Left ventricle myocardium inferior (tissue), 1 donor: ENCODE measurements at regions not wholly inside any gene's neighbourhood (a gene's known extent, or its start where the extent isn't known, plus 50 kb on each side); places are given as distances from the start of the nearest gene placed in this dataset.

ENCODE experiments used
- DNase-seq: peaks from one replicate; pipeline ENCODE4 v3.0.0-alpha.2; 2020
- H3K27ac ChIP-seq: fragments of 200-600 bp; replicated peaks from 2 replicates; pipeline ENCODE4 v1.8.0; 2021
- H3K27me3 ChIP-seq: fragments of 200-600 bp; 2 replicates; pipeline ENCODE4 v1.8.0; 2021; ENCODE audit warnings: low read depth
- H3K36me3 ChIP-seq: fragments of 200-600 bp; 2 replicates; pipeline ENCODE4 v1.8.0; 2021
- H3K4me1 ChIP-seq: fragments of 200-600 bp; 2 replicates; pipeline ENCODE4 v1.8.0; 2021
- H3K4me3 ChIP-seq: fragments of 200-600 bp; 2 replicates; pipeline ENCODE4 v1.8.0; 2021; ENCODE audit warnings: mild to moderate bottlenecking, moderate library complexity
- H3K9me3 ChIP-seq: fragments of 200-600 bp; replicated peaks from 2 replicates; pipeline ENCODE4 v1.8.0; 2021
- intact Hi-C: fragments of 100-400 bp; cut with micrococcal nuclease; formaldehyde crosslinking; loops from one replicate; pipeline ENCODE4 v1.11.0; 2022
- TF ChIP-seq, protein P1 (sequence below): fragments of 200-600 bp; IDR thresholded peaks from 2 replicates; pipeline ENCODE4 v1.8.0; 2021; ENCODE audit warnings: antibody characterized with exemption, mild to moderate bottlenecking, borderline replicate concordance
- donor health status: DM: no; HTN: yes; CAD: no; lungs with severe emphysema.

- peaks cover 27% of the 10 kb centered on the region for H3K9me3 ChIP-seq
- H3K27me3 ChIP-seq = no peaks in the 10 kb centered on the region
- no peaks in the 10 kb centered on the region for H3K4me1 ChIP-seq
- TF ChIP-seq, protein P1, sequence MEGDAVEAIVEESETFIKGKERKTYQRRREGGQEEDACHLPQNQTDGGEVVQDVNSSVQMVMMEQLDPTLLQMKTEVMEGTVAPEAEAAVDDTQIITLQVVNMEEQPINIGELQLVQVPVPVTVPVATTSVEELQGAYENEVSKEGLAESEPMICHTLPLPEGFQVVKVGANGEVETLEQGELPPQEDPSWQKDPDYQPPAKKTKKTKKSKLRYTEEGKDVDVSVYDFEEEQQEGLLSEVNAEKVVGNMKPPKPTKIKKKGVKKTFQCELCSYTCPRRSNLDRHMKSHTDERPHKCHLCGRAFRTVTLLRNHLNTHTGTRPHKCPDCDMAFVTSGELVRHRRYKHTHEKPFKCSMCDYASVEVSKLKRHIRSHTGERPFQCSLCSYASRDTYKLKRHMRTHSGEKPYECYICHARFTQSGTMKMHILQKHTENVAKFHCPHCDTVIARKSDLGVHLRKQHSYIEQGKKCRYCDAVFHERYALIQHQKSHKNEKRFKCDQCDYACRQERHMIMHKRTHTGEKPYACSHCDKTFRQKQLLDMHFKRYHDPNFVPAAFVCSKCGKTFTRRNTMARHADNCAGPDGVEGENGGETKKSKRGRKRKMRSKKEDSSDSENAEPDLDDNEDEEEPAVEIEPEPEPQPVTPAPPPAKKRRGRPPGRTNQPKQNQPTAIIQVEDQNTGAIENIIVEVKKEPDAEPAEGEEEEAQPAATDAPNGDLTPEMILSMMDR = no peak
- no peak overlapping the region for H3K27ac ChIP-seq
- H3K36me3 ChIP-seq = no peaks in the 10 kb centered on the region
- intact Hi-C loops = no loop called here
- no peak overlapping the region for H3K4me3 ChIP-seq
- no peak for DNase-seq
These were observed 573.4 kb upstream of the IGFBP3 start for GRCh38 chr7:46494441-46494840.

GRCh38 chr7:46494028-46494427 lies 573.0 kb upstream of the IGFBP3 start:
- intact Hi-C loops = no loop called here
- DNase-seq = no peak
- TF ChIP-seq, protein P1 = no peak
- H3K4me1 ChIP-seq = no peaks in the 10 kb centered on the region
- no peaks in the 10 kb centered on the region for H3K27me3 ChIP-seq
- H3K36me3 ChIP-seq = no peaks in the 10 kb centered on the region
- H3K4me3 ChIP-seq = no peak overlapping the region
- no peak overlapping the region for H3K27ac ChIP-seq
- H3K9me3 ChIP-seq = peaks cover 23% of the 10 kb centered on the region

GRCh38 chr7:46493196-46493595 lies 572.1 kb upstream of the IGFBP3 start:
- H3K27me3 ChIP-seq = no peaks in the 10 kb centered on the region
- DNase-seq = no peak
- no peak overlapping the region for H3K4me3 ChIP-seq
- intact Hi-C loops = no loop called here
- H3K9me3 ChIP-seq = peaks cover 14% of the 10 kb centered on the region
- TF ChIP-seq, protein P1 = peak; percentile 16
- no peaks in the 10 kb centered on the region for H3K36me3 ChIP-seq
- H3K27ac ChIP-seq = no peak overlapping the region
- no peaks in the 10 kb centered on the region for H3K4me1 ChIP-seq

- DNase-seq = no peak
- no peaks in the 10 kb centered on the region for H3K4me1 ChIP-seq
- intact Hi-C loops = no loop called here
- H3K27me3 ChIP-seq = no peaks in the 10 kb centered on the region
- H3K9me3 ChIP-seq = peaks cover 12% of the 10 kb centered on the region
- no peaks in the 10 kb centered on the region for H3K36me3 ChIP-seq
- H3K27ac ChIP-seq = no peak overlapping the region
- TF ChIP-seq, protein P1 = no peak
- no peak overlapping the region for H3K4me3 ChIP-seq
These were observed 571.4 kb upstream of the IGFBP3 start for GRCh38 chr7:46492466-46492865.

DNA sequence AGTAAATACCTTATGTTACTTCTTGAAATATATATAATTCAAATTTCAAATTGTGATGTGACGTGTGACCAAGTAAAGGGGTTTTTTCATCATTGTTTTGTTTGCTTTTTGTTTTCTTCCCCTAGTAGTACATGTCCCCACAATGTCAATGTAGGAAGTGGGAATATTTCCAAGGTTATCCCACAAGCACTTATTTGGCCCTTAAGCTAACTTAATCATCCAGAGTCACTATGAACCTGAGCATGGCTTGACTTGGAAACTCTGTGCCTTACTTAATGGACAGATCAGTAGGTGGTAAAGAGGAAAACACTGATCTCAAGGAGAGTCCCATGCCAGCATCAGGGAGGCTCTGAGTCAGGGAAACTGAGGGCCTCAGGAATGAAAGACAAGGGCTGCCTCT lies 569.3 kb upstream of the IGFBP3 start:
- Histone ChIP-seq H3K36me3 (no peaks in the 10 kb centered on the region), H3K4me3 (no peak overlapping the region), H3K27me3 (no peaks in the 10 kb centered on the region), H3K4me1 (peaks cover 5% of the 10 kb centered on the region), H3K9me3 (no peaks in the 10 kb centered on the region), H3K27ac (no peak overlapping the region)
- TF ChIP-seq, protein P1 = no peak
- DNase-seq = no peak
- intact Hi-C loops = no loop called here

DNA sequence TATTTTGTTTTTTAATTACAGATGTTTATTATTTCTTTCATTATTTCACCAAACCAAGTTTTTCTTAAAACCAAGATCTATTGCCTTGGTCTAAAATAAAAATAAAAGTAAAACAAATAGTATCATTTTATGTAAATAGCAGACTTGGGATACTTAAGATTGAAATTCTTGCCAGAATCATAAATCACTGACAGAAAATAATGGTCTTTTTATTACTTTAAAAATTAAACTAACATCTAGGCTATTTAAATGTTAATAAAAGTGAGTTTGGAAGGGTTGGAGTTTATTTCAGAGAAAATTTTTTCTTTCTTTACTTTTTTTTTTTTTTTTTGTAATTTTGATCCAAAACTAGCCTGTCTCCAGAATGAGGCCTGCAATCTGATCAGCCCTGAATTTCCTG lies 568.0 kb upstream of the IGFBP3 start:
- Histone ChIP-seq H3K4me1 (peaks cover 5% of the 10 kb centered on the region), H3K27me3 (no peaks in the 10 kb centered on the region), H3K27ac (no peak overlapping the region), H3K36me3 (no peaks in the 10 kb centered on the region), H3K4me3 (no peak overlapping the region), H3K9me3 (no peaks in the 10 kb centered on the region)
- TF ChIP-seq, protein P1 = no peak
- DNase-seq = no peak
- intact Hi-C loops = no loop called here
